ENCODE measurements at regions not wholly inside any gene's neighbourhood (a gene's known extent, or its start where the extent isn't known, plus 50 kb on each side); places are given as distances from the start of the nearest gene placed in this dataset.

DNA sequence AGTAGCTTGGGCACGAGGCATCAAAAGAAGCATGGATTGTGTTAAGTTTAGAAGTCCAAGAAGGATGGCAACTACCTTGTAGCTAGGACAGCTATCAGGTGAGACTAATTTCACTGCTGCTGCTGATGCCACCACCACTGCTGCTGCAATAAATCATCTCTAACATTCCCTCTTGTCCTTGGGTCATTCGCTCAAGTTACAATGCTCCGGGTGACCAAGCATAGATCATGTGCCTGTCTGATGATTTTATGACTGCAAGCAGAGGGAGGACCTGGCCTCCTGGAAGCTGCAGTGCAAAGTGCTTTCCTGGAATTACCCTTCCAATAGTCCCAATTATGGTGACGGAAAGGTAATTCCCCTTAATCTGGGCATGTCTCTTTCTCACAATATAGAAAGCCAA is 334.4 kb downstream of the PRELID2 start:
- no peaks in the 10 kb centered on the region for H3K27me3 ChIP-seq (ENCODE audit: low read depth)
- TF ChIP-seq CTCF (IDR thresholded peaks at IDR 0.05; ENCODE audit: borderline replicate concordance): no peak

GRCh38 chr5:145499483-145499882 is 335.7 kb downstream of the PRELID2 start:
- Histone ChIP-seq H3K4me3 (no peak overlapping the region), H3K27me3 (ENCODE audit: low read depth) (no peaks in the 10 kb centered on the region), H3K36me3 (no peaks in the 10 kb centered on the region), H3K27ac (replicated peaks) (no peak overlapping the region), H3K4me1 (no peaks in the 10 kb centered on the region), H3K9me3 (replicated peaks) (no peaks in the 10 kb centered on the region)
- intact Hi-C loops (cut with micrococcal nuclease): no loop called here
- TF ChIP-seq CTCF (IDR thresholded peaks at IDR 0.05; ENCODE audit: borderline replicate concordance): no peak
- DNase-seq: no peak

More for the DNA sequence above, 334.4 kb downstream of the PRELID2 start:
- H3K4me1 ChIP-seq: no peaks in the 10 kb centered on the region
- no peak for DNase-seq
- no peaks in the 10 kb centered on the region for H3K9me3 ChIP-seq (replicated peaks)
- no peak overlapping the region for H3K27ac ChIP-seq (replicated peaks)
- H3K36me3 ChIP-seq: no peaks in the 10 kb centered on the region
- no peak overlapping the region for H3K4me3 ChIP-seq
- intact Hi-C loops (cut with micrococcal nuclease): no loop called here

DNA sequence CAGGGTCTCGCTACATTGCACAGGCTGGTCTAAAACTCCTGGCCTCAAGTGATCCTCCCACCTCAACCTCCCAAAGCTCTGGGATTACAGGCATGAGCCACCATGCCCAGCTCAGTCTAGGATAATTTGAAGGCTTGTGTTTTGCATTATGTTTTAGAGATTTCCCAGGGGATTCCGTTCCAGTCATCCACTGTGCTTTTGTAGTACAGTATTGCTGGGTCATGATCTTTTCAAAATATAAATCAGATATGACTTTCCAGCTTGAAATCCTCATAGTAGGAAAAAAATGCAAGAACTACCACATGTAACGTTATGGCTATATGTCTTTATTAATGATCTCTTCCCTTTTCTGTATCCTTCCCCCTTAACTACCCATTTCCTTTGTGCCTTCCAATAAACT is 338.1 kb downstream of the PRELID2 start:
- no peaks in the 10 kb centered on the region for H3K36me3 ChIP-seq
- no peak for TF ChIP-seq CTCF (IDR thresholded peaks at IDR 0.05; ENCODE audit: borderline replicate concordance)
- no peak overlapping the region for H3K27ac ChIP-seq (replicated peaks)
- no peaks in the 10 kb centered on the region for H3K4me1 ChIP-seq
- no peaks in the 10 kb centered on the region for H3K9me3 ChIP-seq (replicated peaks)
- H3K27me3 ChIP-seq (ENCODE audit: low read depth): no peaks in the 10 kb centered on the region
- no peak overlapping the region for H3K4me3 ChIP-seq
- intact Hi-C loops (cut with micrococcal nuclease): no loop called here
- no peak for DNase-seq

GRCh38 chr5:145495741-145496140 is 339.4 kb downstream of the PRELID2 start:
- Histone ChIP-seq H3K9me3 (replicated peaks) (no peaks in the 10 kb centered on the region), H3K4me1 (no peaks in the 10 kb centered on the region), H3K27me3 (ENCODE audit: low read depth) (no peaks in the 10 kb centered on the region), H3K27ac (replicated peaks) (no peak overlapping the region), H3K36me3 (no peaks in the 10 kb centered on the region), H3K4me3 (no peak overlapping the region)
- no peak for DNase-seq
- TF ChIP-seq CTCF (IDR thresholded peaks at IDR 0.05; ENCODE audit: borderline replicate concordance): no peak
- intact Hi-C loops (cut with micrococcal nuclease): no loop called here

- TF ChIP-seq CTCF (IDR thresholded peaks at IDR 0.05; ENCODE audit: borderline replicate concordance): no peak
- intact Hi-C loops (cut with micrococcal nuclease): no loop called here
- DNase-seq: no peak
- no peaks in the 10 kb centered on the region for H3K4me1 ChIP-seq
- H3K27ac ChIP-seq (replicated peaks): no peak overlapping the region
- no peaks in the 10 kb centered on the region for H3K27me3 ChIP-seq (ENCODE audit: low read depth)
- H3K36me3 ChIP-seq: no peaks in the 10 kb centered on the region
- H3K9me3 ChIP-seq (replicated peaks): no peaks in the 10 kb centered on the region
- H3K4me3 ChIP-seq: no peak overlapping the region
Measured at GRCh38 chr5:145495196-145495595, 339.9 kb downstream of the PRELID2 start.

DNA sequence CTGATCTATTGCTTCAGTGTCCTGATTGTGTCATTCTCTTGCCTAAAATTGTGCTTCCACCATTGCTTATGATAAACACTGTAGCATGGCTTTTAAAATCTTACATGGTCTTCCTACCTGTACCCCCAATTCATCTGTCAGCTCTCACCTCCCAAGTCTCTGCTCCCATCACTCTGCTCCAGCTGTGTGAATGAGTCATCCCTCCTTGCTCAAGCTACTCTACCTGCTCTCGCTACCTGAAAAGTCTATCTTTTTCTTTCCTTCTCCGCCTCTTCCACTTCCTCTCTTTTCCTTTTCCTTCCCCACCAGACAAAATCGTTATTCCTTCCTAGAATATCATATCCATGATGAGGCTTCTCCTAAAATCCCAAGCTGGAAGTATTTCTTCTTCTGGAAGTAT is 341.7 kb downstream of the PRELID2 start:
- H3K4me1 ChIP-seq: no peaks in the 10 kb centered on the region
- H3K27me3 ChIP-seq (ENCODE audit: low read depth): no peaks in the 10 kb centered on the region
- intact Hi-C loops (cut with micrococcal nuclease): no loop called here
- H3K27ac ChIP-seq (replicated peaks): no peak overlapping the region
- no peaks in the 10 kb centered on the region for H3K36me3 ChIP-seq
- no peak for TF ChIP-seq CTCF (IDR thresholded peaks at IDR 0.05; ENCODE audit: borderline replicate concordance)
- no peak for DNase-seq
- H3K4me3 ChIP-seq: no peak overlapping the region
- H3K9me3 ChIP-seq (replicated peaks): no peaks in the 10 kb centered on the region
